Heart left ventricle (tissue), 13 donors: ENCODE measurements at regions not wholly inside any gene's neighbourhood (a gene's known extent, or its start where the extent isn't known, plus 50 kb on each side); places are given as distances from the start of the nearest gene placed in this dataset.
"Not testable (repeated sequence)": the region's sequence is repeated elsewhere in the genome, so short reads cannot be mapped to it uniquely, and the experiment has no call there.

Experiments used
- POLR2A ChIP-seq, 2 donors: fragments of 450-650 bp; IDR thresholded peaks; one replicate each; pipeline ENCODE4 v1.6.1; 2017; ENCODE audit warnings: antibody characterized with exemption in 2 of 2, mild to moderate bottlenecking in 2 of 2, moderate library complexity in 2 of 2
- TF ChIP-seq, protein P1 (sequence below), 12 donors: fragments of 200-600 bp; sonication (generic) in 4 of 12; IDR thresholded peaks; one replicate each; pipeline versions ENCODE4 v1.5.0 to v1.8.0; 2018 to 2022; ENCODE audit warnings: antibody characterized with exemption in 12 of 12, mild to moderate bottlenecking in 5 of 12
- donor health status: ischemic (EF 13 %, LVEDD 7.1; RV severe dilation, severe dysfunction).
- donor health status: DM: no; HTN: yes; CAD: no.
- donor health status: DM: no; HTN: no; CAD: no.
- donor health status: ischemic (EF 25% LVEDD 6.9; RV normal size, moderate dysfunction).
- donor health status: ischemic (EF 25% LVEDD 5.7; RV mildly dilated, moderate dysfunction).
- donor health status: ischemic (EF 35%, LVEDD 5.7; RV mildly dilated, moderate dysfunction).
- donor health status: nonischemic (EF 11% LVEDD 7.7; RV severe dilation, severe dysfunction).
- donor health status: DM: yes; HTN: yes; CAD: no.
- donor health status: PGD.
- donor health status: ischemic (EF 29% LVEDD 5.4; RV normal size, mild dysfunction).
- donor health status: nonischemic (EF 23%, LVEDD 6.1; RV moderate dilation, normal function).

DNA sequence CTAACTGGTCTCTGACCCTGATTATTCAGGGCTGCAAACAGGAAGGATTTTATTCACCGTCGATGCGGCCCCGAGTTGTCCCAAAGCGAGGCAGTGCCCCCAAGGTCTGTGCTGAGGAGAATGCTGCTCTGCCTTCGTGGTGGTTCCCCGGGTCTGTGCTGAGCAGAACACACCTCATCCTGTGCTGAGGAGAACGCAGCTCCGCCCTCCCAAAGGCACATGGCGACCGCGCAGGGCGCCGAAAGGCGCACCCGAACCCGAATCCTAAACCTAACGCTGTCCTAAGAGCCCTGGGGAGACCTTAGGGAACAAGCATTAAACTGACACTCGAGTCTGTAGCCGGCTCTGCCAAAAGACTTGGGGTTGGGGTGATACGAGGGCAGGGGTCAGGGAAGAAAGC lies 3013.5 kb upstream of the TEKT4 start:
- TF ChIP-seq, protein P1, sequence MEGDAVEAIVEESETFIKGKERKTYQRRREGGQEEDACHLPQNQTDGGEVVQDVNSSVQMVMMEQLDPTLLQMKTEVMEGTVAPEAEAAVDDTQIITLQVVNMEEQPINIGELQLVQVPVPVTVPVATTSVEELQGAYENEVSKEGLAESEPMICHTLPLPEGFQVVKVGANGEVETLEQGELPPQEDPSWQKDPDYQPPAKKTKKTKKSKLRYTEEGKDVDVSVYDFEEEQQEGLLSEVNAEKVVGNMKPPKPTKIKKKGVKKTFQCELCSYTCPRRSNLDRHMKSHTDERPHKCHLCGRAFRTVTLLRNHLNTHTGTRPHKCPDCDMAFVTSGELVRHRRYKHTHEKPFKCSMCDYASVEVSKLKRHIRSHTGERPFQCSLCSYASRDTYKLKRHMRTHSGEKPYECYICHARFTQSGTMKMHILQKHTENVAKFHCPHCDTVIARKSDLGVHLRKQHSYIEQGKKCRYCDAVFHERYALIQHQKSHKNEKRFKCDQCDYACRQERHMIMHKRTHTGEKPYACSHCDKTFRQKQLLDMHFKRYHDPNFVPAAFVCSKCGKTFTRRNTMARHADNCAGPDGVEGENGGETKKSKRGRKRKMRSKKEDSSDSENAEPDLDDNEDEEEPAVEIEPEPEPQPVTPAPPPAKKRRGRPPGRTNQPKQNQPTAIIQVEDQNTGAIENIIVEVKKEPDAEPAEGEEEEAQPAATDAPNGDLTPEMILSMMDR (IDR thresholded peaks at IDR 0.05): not testable (repeated sequence)
- TF ChIP-seq POLR2A (IDR thresholded peaks at IDR 0.05): not testable (repeated sequence)
